OCI-LY1 (cell line): ENCODE measurements at regions not wholly inside any gene's neighbourhood (a gene's known extent, or its start where the extent isn't known, plus 50 kb on each side); places are given as distances from the start of the nearest gene placed in this dataset.

Experiments used
- EZH2 ChIP-seq: fragments of 200-600 bp; sonication (generic), shearing (Covaris generic); IDR thresholded peaks from 2 replicates; pipeline ENCODE4 v1.8.0; 2017; ENCODE audit warnings: borderline replicate concordance, mixed run types, mild to moderate bottlenecking, antibody characterized with exemption, low read length, moderate library complexity, mixed read lengths
- TF ChIP-seq, protein P1 (sequence below): fragments of 200-600 bp; sonication (generic), shearing (Covaris generic); IDR thresholded peaks from 2 replicates; pipeline ENCODE4 v1.5.1; 2017; ENCODE audit warnings: mild to moderate bottlenecking, antibody characterized with exemption, low read length, moderate library complexity, mixed read lengths

DNA sequence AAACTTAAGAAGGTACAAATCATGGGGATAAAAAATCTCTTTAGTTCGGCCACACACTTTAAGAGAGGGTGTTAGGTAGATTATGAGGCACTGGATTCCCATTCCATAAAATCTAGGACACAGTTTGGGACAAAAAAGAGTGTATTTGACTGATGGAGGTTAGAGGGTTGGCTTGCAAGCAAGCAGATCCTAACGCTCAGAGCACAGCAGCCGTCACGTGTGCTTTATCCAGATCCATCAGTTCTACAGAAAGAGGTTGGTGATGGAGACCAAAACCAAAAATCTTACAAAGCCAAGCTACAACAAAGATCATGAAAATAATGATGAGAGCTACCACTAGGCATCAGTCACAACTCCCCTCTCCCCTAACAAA, 549.4 kb downstream of the TNS3 start:
- TF ChIP-seq, protein P1, sequence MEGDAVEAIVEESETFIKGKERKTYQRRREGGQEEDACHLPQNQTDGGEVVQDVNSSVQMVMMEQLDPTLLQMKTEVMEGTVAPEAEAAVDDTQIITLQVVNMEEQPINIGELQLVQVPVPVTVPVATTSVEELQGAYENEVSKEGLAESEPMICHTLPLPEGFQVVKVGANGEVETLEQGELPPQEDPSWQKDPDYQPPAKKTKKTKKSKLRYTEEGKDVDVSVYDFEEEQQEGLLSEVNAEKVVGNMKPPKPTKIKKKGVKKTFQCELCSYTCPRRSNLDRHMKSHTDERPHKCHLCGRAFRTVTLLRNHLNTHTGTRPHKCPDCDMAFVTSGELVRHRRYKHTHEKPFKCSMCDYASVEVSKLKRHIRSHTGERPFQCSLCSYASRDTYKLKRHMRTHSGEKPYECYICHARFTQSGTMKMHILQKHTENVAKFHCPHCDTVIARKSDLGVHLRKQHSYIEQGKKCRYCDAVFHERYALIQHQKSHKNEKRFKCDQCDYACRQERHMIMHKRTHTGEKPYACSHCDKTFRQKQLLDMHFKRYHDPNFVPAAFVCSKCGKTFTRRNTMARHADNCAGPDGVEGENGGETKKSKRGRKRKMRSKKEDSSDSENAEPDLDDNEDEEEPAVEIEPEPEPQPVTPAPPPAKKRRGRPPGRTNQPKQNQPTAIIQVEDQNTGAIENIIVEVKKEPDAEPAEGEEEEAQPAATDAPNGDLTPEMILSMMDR: no peak
- TF ChIP-seq EZH2: no peak
